HG02798 (cell line): ENCODE measurements at regions not wholly inside any gene's neighbourhood (a gene's known extent, or its start where the extent isn't known, plus 50 kb on each side); places are given as distances from the start of the nearest gene placed in this dataset.

Experiments
- ATAC-seq: cut with Tn5 transposase; IDR thresholded peaks from one replicate; pipeline ENCODE4 v1.9.1; 2021; ENCODE audit warnings: mild to moderate bottlenecking; ENCODE audit not compliant: unreplicated experiment, poor library complexity

- no peak for ATAC-seq
Observed at GRCh38 chr2:217631115-217631514, 371.7 kb downstream of the TNS1 start.

DNA sequence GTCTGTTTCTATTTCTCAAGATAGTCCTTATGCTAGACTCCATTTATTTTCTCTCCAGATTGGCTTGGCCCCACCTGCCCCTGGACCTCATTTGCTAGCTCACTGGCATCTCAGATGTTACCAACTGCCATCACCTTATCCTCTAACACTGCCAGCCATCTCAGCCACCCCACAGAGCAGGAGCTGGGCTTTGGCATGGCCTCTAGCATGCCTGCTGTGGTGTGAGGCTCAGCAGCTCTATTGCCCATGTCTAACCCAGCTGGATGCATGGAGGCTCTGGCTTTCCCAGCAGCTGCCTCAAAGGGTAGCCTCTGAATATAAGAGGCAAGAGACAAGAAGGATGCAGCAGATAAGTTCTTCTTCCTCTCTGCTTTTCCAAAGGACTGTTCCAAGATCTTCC is 373.4 kb downstream of the TNS1 start:
- no peak for ATAC-seq

DNA sequence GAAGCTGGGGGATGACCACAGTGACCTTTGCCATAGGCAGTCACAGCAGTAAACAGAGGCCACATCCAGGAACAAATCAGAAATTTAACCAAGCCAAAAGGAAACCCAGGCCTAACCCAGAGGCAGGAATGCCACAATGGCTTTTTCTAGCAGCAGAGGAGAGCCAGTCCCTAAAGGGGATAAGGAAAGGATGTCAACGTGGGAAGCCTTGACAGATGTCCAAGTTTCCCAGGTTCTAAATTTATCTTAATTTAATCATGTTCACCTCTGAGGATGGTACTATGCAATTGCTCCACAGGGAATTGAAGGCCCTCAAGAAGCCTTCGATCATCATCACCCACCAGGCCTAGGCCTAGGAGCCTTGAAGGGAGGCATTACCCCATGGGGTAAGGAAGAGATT is 374.7 kb downstream of the TNS1 start:
- no peak for ATAC-seq

GRCh38 chr2:217626926-217627325 is 375.9 kb downstream of the TNS1 start:
- no peak for ATAC-seq

- no peak for ATAC-seq
Observed at GRCh38 chr2:217625557-217626169, 377.1 kb downstream of the TNS1 start.

DNA sequence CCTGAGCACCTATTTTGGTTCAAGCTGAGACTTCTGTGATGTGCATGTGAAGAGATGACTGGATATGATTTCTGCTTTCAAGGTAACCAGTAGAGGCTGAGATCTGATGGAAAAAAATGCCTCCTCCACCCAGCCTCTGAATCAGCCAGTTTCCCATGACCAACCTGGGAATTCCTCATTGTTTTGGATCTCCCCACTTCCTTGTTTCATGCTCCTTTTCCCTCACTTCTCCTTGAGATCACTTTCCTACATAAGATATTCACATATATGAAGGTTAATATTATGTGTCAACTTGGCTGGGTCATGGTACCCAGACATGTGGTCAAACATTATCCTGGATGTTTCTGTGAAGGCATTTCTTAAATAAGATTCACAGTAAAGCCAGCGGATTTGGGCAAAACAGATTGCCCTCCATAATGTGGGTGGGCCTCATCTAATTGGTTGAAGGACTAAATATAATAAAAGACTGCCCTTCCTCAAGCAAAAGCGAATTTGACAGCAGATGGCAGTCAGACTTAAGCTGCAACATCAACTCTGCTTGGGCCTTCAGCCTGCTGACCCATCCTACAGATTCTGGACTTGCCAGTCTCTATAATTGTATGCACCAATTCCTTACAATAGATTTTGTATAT is 379.4 kb downstream of the TNS1 start:
- ATAC-seq = no peak

DNA sequence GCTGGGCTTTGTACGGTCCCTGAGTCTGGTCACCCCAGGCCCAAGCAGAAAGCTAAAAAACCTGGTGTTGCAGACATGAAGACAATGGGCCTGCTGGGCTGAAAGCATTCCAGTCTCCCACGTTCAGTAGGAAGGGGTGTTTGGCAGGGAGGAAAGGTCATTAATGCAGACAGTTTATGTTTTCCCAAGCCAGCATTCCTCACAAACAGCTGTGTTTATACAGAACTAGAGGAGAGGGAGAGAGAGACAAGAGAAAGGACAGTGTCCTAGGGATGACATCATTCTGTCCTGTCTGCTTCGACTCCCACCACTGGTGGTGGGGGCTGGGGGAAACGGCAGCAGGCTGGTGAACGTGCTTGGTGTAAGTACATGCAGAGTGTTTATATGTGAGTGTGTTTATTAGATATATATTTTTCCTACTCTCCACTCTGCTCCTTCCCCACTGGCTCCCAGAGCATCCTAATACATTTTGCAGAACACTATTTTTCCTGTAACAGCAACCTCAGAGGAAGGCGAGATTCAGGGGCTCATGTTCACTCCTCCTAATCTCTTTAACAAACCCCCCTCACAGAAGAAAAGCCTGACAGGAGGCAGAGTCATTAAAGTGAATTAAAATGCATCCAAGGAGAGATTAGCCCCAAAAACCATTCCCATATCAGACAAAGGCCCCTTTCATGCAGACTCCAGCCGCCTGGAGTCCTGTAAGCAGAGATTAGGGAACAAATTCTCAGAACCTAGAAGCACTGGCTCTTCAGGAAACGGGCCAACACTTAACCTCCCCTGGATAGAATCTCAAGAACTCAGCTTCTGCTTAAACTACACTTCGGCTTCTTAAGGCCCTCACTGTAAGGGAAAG is 380.4 kb downstream of the TNS1 start:
- no peak for ATAC-seq

DNA sequence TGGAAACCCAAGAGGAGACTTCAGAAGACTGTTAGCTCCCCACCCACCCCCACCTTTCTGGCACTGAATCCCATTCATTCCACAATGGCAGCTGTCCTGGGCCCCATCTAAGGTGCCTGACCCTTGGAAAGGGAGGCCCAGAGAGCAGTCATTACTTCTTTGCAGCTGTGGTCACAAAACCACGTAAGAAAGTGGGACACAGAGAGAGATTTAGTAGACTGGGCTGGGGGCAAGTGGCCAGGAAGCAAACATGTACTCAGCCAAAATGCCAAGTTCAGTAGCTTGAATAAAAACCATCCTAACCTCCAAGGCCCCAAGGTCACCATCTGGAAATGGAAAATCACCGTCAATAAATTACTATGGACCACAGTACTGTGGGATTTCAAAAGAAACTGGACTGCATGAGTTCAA is 381.4 kb downstream of the TNS1 start:
- ATAC-seq = no peak

DNA sequence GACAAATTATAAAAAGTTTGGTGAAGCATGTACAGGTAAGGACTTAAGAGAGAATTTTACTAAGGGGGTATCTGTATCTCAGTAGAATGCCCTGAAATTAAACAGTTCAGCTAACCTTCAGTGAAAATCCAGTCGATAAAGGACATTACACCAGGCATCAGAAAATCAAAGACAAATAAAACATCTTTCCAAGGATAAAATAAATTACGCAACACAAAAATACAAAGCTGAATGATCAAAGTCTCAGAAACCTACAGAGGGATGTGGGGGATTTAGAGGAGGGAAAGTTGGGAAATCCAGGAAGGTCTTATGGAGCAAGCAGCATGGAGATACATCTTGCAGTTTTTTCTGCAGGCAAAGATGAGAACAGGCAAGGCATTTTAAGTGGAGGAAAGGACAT is 384.1 kb downstream of the TNS1 start:
- no peak for ATAC-seq

DNA sequence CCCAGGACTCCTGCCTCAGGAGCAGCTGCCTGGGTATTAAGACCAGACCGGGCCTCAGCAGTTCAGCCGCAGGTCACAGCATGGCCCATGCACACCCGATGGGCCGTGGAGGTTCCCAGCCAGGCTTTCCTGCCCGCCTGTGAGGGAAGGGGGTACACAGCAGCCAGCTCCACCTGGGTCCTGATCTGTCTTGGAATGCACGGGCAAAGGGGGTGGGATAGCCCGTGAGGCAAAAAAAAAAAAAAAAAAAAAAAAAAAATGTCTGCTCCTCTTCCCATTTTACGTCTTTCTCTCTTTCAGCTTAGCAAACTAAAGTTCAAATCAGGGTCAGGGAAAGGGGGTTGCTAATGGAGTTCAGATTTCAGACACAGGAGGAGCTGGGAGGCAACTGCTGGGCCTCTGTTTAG is 385.2 kb downstream of the TNS1 start:
- ATAC-seq = no peak

DNA sequence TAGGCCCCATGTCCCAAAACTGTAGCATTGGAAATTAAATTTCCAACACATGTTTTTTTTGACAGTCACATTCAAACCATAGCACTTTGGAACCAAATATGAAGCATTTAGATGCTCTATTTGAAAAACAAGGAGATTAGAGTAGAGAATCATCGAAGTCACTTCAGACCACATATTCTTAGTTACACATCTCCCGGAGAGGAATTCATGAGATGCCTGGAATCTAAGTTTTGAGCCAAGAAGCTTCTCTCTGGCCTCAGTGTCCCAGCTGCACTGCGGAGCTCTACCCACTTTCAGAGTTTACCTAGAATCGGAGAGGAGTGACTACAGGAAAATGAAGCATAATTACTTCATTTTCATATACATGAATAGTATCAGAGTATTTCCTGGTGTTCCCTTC is 385.9 kb downstream of the TNS1 start:
- no peak for ATAC-seq

- ATAC-seq = no peak
Observed at GRCh38 chr2:217615171-217615570, 387.6 kb downstream of the TNS1 start.

- no peak for ATAC-seq
Observed at GRCh38 chr2:217614498-217614897, 388.3 kb downstream of the TNS1 start.

DNA sequence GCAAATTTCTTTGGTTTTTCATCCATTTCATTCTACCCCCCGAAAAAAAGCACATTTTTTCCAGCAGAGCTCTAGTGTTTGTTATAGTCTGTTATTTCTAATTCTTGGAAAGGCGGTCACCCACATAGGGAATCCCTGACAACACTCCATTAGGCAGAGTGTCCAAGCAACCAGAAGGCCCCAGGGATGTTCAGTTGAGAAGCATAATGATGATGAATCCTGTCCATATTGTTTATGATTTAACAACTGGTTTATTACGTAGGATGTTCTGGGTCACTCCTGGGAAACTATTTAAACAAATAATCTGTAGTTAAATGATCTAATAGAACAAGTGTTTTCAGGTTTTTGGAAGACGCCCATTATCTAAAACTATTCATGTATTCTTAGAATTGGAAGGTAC is 388.7 kb downstream of the TNS1 start:
- no peak for ATAC-seq

DNA sequence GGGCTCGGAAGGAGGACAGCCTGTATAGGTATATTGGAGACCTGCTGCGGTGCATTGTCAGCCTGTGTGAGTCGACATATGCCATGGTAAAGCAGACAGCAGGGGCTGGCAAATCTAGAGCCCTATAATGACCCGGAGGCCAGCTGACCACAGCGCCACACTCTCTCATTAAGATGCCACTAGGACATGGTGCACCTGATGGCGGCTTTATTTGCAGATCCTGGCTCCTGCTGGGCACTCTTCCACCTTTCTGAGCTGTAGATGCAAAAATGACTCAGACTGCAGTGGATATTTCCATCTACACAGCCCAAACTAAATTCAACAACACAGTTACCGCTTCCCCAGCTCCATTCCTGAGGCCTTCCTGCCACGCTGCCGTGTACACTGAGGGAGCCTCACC is 389.9 kb downstream of the TNS1 start:
- no peak for ATAC-seq

DNA sequence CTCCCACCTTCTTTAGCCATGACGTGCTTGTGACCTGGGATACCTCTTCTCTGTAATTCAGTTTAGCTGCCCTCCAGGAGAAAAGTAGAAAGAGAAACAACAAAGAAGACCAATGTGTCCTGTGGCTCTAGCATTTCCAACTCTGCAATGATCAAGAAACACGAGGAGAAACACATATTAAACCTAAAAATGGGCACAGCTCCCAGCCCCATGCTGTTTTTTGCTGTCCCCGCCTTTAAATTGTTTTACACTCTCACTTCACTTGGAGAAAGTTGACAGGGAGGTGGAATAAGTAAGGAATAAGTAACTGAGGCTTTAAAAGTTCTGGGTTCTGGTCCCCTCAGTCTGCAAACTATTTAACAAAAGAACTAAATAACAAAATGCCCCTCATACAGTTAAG is 390.6 kb downstream of the TNS1 start:
- no peak for ATAC-seq

DNA sequence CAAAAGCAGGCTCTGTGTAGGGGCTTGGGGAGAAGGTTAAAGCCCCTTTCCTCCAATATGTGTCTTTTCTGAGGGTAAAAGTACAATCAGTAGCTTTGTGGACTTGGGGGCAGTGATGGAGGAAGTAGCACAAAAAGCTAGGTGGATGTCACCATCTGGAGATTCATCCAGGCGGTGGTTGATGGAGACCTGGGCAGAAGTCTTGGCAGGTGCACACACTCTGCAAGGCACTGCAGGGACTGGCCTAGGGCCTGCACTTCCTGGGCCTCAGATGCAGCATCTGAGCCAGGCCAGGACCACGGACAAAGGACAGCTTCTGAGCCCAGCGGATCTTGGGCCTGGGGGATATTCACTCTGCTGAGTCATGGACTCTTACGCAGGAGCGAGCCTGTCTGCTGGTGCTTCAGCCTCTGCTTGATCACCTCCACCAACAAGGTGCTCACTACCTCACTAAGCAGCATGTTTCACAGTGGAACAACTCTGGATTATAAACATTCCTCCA is 391.1 kb downstream of the TNS1 start:
- ATAC-seq = no peak

- no peak for ATAC-seq
Observed at GRCh38 chr2:217611056-217611455, 391.7 kb downstream of the TNS1 start.

DNA sequence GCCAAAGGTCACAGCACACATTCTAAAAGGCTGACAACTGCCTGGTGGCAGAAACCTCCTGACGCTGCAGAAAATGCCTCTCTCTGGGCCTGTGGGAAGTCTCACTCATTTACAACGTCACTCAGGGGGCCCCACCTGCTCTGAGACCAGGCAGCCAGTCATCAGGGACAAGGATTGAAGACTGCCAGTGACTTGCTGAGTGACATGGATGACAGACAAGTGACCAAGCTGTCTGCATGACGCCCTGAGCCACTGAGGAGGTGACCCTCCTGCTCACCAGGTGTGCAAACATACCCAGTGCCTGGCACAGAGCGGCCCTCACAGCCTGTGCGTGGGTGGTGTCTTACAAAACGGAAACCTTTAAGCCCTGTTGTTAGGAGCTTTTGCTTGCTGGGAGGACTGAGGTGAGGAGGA is 392.4 kb downstream of the TNS1 start:
- peak; percentile 64 for ATAC-seq

DNA sequence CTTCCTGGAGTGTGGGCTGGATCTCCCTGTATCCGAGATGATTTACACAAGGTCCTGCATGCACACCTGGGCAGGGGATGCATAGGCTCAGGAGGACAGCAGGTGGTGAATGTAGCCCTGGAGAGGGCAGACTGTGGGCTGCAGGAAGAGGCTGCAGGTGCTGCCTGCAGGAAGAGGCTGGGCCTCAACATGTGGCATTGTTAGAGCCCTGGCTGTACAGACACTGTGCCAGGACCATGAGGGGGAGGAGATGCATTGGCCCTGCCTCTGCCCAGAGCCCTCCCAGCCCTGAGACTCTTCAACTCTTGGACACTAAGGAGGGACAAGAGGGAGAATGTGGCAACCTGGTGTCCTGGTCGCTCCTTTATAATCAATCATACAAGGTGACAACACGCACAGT is 392.8 kb downstream of the TNS1 start:
- ATAC-seq = peak; percentile 10

- ATAC-seq = no peak
Observed at GRCh38 chr2:217606296-217606695, 396.5 kb downstream of the TNS1 start.
